ENCODE measurements at regions not wholly inside any gene's neighbourhood (a gene's known extent, or its start where the extent isn't known, plus 50 kb on each side); places are given as distances from the start of the nearest gene placed in this dataset.

DNA sequence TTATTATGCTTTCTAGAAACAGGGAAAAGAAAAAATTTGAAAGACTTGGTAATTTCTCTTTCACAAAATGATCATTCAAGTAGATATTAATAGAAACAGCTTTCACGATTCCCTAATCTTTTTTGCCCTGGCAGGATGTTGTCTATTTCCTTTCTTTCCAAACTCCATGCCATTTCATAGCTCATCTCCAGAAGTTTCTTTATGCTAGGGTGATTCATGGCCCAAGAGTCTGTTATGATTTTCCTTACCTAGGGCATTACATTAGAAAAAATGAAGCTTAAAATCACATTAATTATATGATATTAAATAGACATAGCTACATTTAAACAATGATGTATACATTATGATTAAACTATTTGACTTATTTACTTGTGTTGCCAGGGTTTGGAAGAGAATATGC lies 762.1 kb downstream of the LTN1 start:
- no peak for TF ChIP-seq YY1 (IDR thresholded peaks at IDR 0.05; ENCODE audit: low read depth)
- TF ChIP-seq CEBPB (IDR thresholded peaks at IDR 0.05): no peak
- TF ChIP-seq, protein P1, sequence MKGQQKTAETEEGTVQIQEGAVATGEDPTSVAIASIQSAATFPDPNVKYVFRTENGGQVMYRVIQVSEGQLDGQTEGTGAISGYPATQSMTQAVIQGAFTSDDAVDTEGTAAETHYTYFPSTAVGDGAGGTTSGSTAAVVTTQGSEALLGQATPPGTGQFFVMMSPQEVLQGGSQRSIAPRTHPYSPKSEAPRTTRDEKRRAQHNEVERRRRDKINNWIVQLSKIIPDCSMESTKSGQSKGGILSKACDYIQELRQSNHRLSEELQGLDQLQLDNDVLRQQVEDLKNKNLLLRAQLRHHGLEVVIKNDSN (IDR thresholded peaks at IDR 0.05): no peak

Measured in Ishikawa (cell line).